Hindlimb muscle (tissue), 1 donor: ENCODE measurements at regions not wholly inside any gene's neighbourhood (a gene's known extent, or its start where the extent isn't known, plus 50 kb on each side); places are given as distances from the start of the nearest gene placed in this dataset.
"Not testable (repeated sequence)": the region's sequence is repeated elsewhere in the genome, so short reads cannot be mapped to it uniquely, and the experiment has no call there.

Source experiments
- DNase-seq: peaks from one replicate; pipeline ENCODE4 v3.0.0-alpha.2; 2013

- no peak for DNase-seq
These were observed 135.0 kb downstream of the RALA start for GRCh38 chr7:39758234-39758970.

DNA sequence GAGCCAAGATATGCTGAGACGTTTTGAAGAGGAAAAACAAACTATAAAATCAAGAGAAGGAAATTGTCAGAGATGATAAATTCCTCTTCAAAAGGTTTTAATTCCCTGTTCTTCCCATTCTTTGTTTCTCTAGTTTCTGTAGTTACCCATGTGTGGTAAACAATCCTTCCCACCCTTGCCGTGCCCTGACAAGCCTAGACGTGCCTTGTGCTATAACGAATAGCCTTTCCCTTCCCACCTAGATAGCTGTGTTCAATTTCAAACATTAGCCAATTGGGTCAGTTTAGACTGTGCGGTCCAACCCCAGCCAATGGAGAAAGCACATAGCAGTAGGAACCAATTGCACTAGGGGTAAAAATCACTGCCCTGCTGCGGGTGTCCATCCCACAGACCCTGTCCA lies 138.1 kb downstream of the RALA start:
- no peak for DNase-seq

DNA sequence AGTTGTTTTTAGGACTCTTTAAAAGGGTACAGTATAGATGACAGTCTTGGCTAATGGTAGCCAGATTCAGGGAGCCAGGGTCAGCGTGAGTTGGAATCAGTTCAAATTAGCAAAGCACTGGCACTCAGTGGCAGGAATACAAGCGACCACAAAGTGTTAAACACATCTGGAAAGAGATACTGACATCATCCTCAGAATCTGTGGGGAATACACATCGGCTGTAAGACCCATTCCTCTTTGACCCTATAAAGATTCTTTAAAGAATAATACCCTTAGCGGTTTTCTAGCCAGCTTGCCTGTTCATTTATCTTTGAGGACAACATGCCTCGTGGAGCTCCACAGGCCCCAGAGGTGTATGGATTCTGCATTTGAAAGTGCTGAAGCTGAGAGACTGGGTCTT lies 139.1 kb downstream of the RALA start:
- DNase-seq, result not testable (repeated sequence)

- DNase-seq, result not testable (repeated sequence)
These were observed 139.5 kb downstream of the RALA start for GRCh38 chr7:39762881-39763280.

GRCh38 chr7:39765833-39766232 lies 142.5 kb downstream of the RALA start:
- DNase-seq, result not testable (repeated sequence)

- DNase-seq, result not testable (repeated sequence)
These were observed 145.1 kb downstream of the RALA start for GRCh38 chr7:39768439-39768838.

DNA sequence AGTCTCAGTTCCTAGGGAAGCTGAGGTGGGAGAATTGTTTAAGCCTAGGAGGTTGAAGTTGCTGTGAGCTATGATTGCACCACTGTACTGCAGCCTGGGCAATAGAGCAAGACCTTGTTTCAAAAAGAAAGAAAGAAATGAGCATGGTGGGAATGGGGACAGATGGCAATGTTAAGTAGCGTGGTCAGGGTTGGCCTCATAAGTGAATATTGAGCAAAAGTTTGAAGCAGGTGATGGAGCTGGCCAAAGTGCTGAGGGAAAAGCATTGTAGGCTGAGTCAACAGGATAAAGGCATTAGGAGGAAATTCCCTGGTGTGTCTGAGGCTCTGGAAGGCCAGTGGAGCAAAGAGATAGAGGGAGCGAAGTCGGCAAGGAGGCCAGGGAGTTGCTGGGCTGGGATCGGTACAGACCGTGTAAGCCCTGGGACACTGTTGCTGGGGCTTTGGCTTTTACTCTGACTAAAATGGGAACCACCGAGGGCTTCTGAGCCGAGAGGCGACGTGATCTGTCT lies 151.0 kb downstream of the RALA start:
- DNase-seq, result not testable (repeated sequence)

- DNase-seq, result not testable (repeated sequence)
These were observed 158.2 kb downstream of the RALA start for GRCh38 chr7:39781557-39781956.

- DNase-seq, result not testable (repeated sequence)
These were observed 163.1 kb downstream of the RALA start for GRCh38 chr7:39786440-39786839.

DNA sequence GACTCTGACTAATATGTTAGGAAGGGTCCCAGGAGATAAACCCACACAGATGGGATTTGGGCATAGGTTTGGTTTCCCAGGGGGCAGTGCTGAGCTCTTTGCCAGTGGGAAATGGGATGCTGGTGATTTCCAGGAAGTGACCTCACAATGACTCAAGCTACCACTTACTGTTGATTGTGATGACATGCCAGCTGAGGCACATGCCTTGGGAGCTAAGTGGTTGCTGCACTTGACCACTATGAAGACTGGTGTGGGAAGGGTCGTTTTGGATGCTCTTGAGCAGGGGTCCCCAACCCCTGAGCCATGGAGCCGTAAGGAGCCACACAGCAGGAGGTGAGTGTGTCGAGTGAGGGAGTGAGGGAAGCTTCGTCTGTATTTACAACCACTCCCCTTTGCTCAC lies 159.0 kb upstream of the CDK13 start:
- DNase-seq, result not testable (repeated sequence)

DNA sequence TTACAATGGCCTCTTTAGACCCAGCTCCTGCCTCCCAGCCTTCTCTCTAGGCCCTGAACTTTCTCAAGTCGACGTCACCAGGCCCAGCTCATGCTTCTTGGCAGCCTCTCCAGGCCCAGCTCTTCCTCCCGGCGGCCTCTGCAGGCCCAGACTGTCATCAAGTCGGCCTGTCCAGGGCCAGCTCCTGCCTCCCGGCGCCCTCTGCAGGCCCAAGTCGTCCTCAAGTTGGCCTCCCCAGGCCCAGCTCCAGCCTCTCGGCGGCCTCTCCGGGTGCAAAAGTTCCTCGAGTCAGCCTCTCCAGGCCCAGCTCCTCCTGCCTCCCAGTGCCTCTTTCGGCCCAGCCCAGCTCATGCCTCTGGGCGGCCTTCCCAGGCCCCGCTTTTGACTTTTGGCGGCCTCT lies 158.1 kb upstream of the CDK13 start:
- DNase-seq, result not testable (repeated sequence)

DNA sequence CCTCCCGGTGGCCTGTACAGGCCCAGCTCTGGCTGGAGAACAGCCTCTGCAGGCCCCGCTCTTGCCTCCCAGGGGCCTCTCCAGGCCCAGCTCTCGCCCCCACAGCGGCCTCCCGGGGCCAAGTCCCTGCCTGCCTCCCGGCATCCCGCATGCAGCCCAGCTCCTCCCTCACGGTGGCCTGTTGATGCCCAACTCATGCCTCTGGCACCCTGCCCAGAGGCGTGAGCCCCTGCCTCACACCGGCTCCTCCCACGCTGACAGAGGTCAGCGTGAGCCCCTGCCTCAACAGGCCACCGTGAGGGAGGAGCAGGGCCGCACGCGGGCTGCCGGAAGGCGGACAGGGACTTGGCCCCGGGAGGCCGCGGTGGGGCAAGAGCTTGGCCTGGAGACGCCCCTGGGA lies 157.0 kb upstream of the CDK13 start:
- not testable (repeated sequence) for DNase-seq

DNA sequence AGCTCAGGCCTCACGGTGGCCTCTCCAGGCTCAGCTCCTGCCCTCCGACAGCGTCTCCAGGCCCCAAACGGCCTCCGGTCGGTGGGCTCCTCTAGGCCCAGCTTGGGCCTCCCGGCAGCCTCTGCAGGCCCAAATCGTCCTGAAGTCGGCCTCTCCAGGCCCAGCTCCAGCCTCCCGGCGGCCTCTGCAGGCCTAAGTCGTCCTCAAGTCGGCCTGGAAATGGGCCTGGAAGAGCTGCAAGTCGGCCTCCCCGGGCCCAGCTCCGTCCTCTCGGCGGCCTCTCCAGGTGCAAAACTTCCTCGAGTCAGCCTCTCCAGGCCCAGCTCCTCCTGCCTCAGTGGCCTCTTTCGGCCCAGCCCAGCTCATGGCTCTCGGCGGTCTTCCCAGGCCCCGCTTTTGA lies 156.2 kb upstream of the CDK13 start:
- DNase-seq, result not testable (repeated sequence)

- DNase-seq, result not testable (repeated sequence)
These were observed 153.1 kb upstream of the CDK13 start for GRCh38 chr7:39796947-39797346.

DNA sequence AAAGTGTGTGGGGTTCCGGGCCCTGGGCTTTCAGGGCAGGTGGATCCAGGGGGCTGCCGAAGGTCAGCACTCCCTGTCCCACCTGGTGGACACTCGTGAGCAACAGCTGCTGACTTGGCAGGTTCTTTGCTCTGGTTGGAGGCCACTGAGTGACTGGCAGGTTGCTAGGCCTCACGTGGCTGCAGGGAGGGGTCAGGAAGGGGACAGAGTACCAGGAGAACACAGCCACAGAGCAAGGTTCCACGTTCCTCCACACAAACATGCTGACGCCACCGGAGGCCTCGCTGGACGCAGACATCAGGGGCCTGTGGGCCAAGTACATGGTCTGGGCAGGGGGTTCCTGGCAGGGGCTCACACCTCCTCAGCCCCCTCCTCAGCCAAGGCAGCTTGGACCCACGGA lies 152.0 kb upstream of the CDK13 start:
- DNase-seq, result not testable (repeated sequence)

- no peak for DNase-seq
These were observed 141.1 kb upstream of the CDK13 start for GRCh38 chr7:39808796-39809481.

DNA sequence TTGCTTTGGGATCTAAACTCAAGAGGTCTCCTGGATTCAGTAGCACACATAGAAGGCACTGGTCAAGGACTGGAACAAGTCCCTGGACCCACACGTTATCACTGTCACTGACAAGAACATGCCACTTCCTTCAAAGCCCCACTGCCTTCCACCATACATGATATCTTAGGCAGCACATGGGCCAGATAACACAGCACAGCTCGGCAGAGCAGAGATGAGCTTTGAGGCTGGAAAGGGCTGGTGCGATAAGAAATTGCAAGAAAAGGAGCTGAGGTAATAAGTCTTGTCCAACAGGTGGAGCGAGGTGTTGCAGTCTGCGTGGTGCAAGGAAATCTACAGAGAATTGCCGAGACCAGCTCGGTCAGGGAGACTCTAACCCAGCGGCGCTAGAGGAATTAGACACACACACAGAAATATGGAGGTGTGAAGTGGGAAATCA lies 139.8 kb upstream of the CDK13 start:
- no peak for DNase-seq

DNA sequence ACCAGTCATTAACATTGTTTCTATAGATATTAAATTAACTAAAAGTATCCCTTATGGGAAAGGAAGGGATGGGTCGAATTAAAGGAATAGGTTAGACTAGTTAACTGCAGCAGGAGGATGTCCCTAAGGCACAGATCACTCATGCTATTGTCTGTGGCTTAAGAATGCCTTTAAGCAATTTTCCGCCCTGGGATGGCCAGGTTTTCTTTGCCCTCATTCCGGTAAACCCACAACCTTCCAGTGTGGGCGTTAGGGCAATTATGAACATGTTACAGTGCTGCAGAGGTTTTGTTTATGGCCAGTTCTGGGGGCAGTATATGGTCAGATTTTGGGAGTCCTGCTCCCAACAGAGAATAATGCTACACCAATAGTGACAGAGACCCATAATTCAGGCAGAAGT lies 139.3 kb upstream of the CDK13 start:
- DNase-seq, result no peak

GRCh38 chr7:39811161-39811614 lies 138.9 kb upstream of the CDK13 start:
- DNase-seq, result no peak

GRCh38 chr7:39816462-39817060 lies 133.5 kb upstream of the CDK13 start:
- no peak for DNase-seq

DNA sequence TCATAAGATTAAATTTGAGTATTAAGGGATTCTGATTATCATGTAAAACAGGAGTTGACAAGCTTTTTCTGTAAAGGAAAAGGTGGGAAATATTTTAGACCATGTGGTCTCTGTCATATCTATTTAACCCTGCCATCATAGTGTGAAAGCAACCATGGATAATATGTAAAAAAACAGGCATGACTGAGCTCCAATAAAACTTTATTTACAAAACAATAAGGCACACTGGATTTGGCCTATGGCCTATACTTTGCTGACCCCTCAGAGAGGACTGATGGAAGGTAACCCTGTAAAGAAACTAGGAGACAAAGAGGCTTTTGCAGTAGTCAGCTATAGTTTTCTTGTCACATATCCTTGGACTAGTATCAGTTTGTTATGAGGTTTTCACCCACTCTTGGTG lies 130.5 kb upstream of the CDK13 start:
- DNase-seq, result no peak

GRCh38 chr7:39824456-39825200 lies 125.4 kb upstream of the CDK13 start:
- DNase-seq, result no peak
